Ascending aorta (tissue), 2 donors: ENCODE measurements at regions not wholly inside any gene's neighbourhood (a gene's known extent, or its start where the extent isn't known, plus 50 kb on each side); places are given as distances from the start of the nearest gene placed in this dataset.

ENCODE experiments used
- DNase-seq, 2 donors: peaks; one replicate each; pipeline ENCODE4 v3.0.0-alpha.2; 2019; ENCODE audit warnings: low spot score in 2 of 2
- H3K27ac ChIP-seq, 2 donors: fragments of 200-600 bp; sonication (generic); one replicate each; pipeline ENCODE4 v1.5.1; 2016 to 2017; ENCODE audit warnings: mild to moderate bottlenecking in 1 of 2
- H3K27me3 ChIP-seq: fragments of 200-600 bp; sonication (generic); one replicate; pipeline ENCODE4 v1.5.1; 2017
- H3K36me3 ChIP-seq, 2 donors: fragments of 200-600 bp; sonication (generic); one replicate each; pipeline ENCODE4 v1.5.1; 2016
- H3K4me1 ChIP-seq, 2 donors: fragments of 200-600 bp; sonication (generic); one replicate each; pipeline ENCODE4 v1.5.1; 2016 to 2017; ENCODE audit warnings: mild to moderate bottlenecking in 1 of 2
- H3K4me3 ChIP-seq, 2 donors: fragments of 200-600 bp; sonication (generic); one replicate each; pipeline ENCODE4 v1.5.1; 2016 to 2017; ENCODE audit warnings: mild to moderate bottlenecking in 1 of 2
- H3K9me3 ChIP-seq, 2 donors: fragments of 200-600 bp; sonication (generic); one replicate each; pipeline ENCODE4 v1.5.1; 2016
- CTCF ChIP-seq, 3 experiments: fragments of 200-600 bp in 2 of 3; fragments of 450-650 bp in 1 of 3; sonication (generic) in 2 of 3; IDR thresholded peaks; one replicate each; pipeline ENCODE4 v1.5.1; 2016 to 2019; ENCODE audit warnings: antibody characterized with exemption in 3 of 3, mild to moderate bottlenecking in 1 of 3, moderate library complexity in 1 of 3
- intact Hi-C: fragments of 100-400 bp; cut with DNase I; formaldehyde crosslinking; loops from one replicate; pipeline ENCODE4 v1.15.1; 2023

- no peaks in the 10 kb centered on the region for H3K36me3 ChIP-seq
- no peaks in the 10 kb centered on the region for H3K9me3 ChIP-seq
- no peak overlapping the region for H3K4me3 ChIP-seq
- intact Hi-C loops: no loop called here
- H3K27me3 ChIP-seq: no peaks in the 10 kb centered on the region
- TF ChIP-seq CTCF (IDR thresholded peaks at IDR 0.05): no peak
- H3K4me1 ChIP-seq: no peaks in the 10 kb centered on the region
- no peak overlapping the region for H3K27ac ChIP-seq
- DNase-seq: no peak
Observed at GRCh38 chr2:35989503-35989902, 366.1 kb upstream of the CRIM1 start.

- intact Hi-C loops: no loop called here
- Histone ChIP-seq H3K27me3 (no peaks in the 10 kb centered on the region), H3K36me3 (no peaks in the 10 kb centered on the region), H3K27ac (no peak overlapping the region), H3K9me3 (no peaks in the 10 kb centered on the region), H3K4me1 (no peaks in the 10 kb centered on the region), H3K4me3 (no peak overlapping the region)
- no peak for TF ChIP-seq CTCF (IDR thresholded peaks at IDR 0.05)
- DNase-seq: no peak
Observed at GRCh38 chr2:35989040-35989439, 366.5 kb upstream of the CRIM1 start.

GRCh38 chr2:35986871-35987270 is 368.7 kb upstream of the CRIM1 start:
- Histone ChIP-seq H3K4me3 (no peak overlapping the region), H3K9me3 (no peaks in the 10 kb centered on the region), H3K27ac (no peak overlapping the region), H3K36me3 (no peaks in the 10 kb centered on the region), H3K27me3 (no peaks in the 10 kb centered on the region), H3K4me1 (no peaks in the 10 kb centered on the region)
- no peak for DNase-seq
- intact Hi-C loops: no loop called here
- TF ChIP-seq CTCF (IDR thresholded peaks at IDR 0.05): no peak

GRCh38 chr2:35978218-35978617 is 377.4 kb upstream of the CRIM1 start:
- H3K4me3 ChIP-seq: no peak overlapping the region
- intact Hi-C loops: no loop called here
- H3K27ac ChIP-seq: no peak overlapping the region
- TF ChIP-seq CTCF (IDR thresholded peaks at IDR 0.05): no peak
- no peaks in the 10 kb centered on the region for H3K9me3 ChIP-seq
- H3K27me3 ChIP-seq: no peaks in the 10 kb centered on the region
- DNase-seq: no peak
- no peaks in the 10 kb centered on the region for H3K36me3 ChIP-seq
- H3K4me1 ChIP-seq: no peaks in the 10 kb centered on the region

GRCh38 chr2:35976611-35977010 is 379.0 kb upstream of the CRIM1 start:
- H3K9me3 ChIP-seq: no peaks in the 10 kb centered on the region
- H3K36me3 ChIP-seq: no peaks in the 10 kb centered on the region
- no peaks in the 10 kb centered on the region for H3K4me1 ChIP-seq
- no peak for TF ChIP-seq CTCF (IDR thresholded peaks at IDR 0.05)
- intact Hi-C loops: no loop called here
- no peak overlapping the region for H3K4me3 ChIP-seq
- no peak for DNase-seq
- no peaks in the 10 kb centered on the region for H3K27me3 ChIP-seq
- no peak overlapping the region for H3K27ac ChIP-seq

- no peaks in the 10 kb centered on the region for H3K27me3 ChIP-seq
- H3K4me3 ChIP-seq: no peak overlapping the region
- intact Hi-C loops: no loop called here
- H3K27ac ChIP-seq: no peak overlapping the region
- no peaks in the 10 kb centered on the region for H3K4me1 ChIP-seq
- no peak for TF ChIP-seq CTCF (IDR thresholded peaks at IDR 0.05)
- H3K36me3 ChIP-seq: no peaks in the 10 kb centered on the region
- DNase-seq: no peak
- no peaks in the 10 kb centered on the region for H3K9me3 ChIP-seq
Observed at GRCh38 chr2:35973737-35974132, 381.8 kb upstream of the CRIM1 start.
